Esophagus muscularis mucosa (tissue), 3 donors: ENCODE measurements at regions not wholly inside any gene's neighbourhood (a gene's known extent, or its start where the extent isn't known, plus 50 kb on each side); places are given as distances from the start of the nearest gene placed in this dataset.

ENCODE experiments used
- POLR2AphosphoS5 ChIP-seq, 2 donors: sonication (generic); formaldehyde crosslinking; IDR thresholded peaks; one replicate each; pipeline ENCODE4 v1.6.1; 2017; ENCODE audit warnings: antibody characterized with exemption in 2 of 2
- TF ChIP-seq, protein P1 (sequence below), 3 experiments: fragments of 200-600 bp in 2 of 3; fragments of 450-650 bp in 1 of 3; sonication (generic) in 2 of 3; IDR thresholded peaks; one replicate each; pipeline ENCODE4 v1.5.1; 2017 to 2019; ENCODE audit warnings: antibody characterized with exemption in 3 of 3, mild to moderate bottlenecking in 2 of 3, moderate library complexity in 1 of 3

- TF ChIP-seq, protein P1, sequence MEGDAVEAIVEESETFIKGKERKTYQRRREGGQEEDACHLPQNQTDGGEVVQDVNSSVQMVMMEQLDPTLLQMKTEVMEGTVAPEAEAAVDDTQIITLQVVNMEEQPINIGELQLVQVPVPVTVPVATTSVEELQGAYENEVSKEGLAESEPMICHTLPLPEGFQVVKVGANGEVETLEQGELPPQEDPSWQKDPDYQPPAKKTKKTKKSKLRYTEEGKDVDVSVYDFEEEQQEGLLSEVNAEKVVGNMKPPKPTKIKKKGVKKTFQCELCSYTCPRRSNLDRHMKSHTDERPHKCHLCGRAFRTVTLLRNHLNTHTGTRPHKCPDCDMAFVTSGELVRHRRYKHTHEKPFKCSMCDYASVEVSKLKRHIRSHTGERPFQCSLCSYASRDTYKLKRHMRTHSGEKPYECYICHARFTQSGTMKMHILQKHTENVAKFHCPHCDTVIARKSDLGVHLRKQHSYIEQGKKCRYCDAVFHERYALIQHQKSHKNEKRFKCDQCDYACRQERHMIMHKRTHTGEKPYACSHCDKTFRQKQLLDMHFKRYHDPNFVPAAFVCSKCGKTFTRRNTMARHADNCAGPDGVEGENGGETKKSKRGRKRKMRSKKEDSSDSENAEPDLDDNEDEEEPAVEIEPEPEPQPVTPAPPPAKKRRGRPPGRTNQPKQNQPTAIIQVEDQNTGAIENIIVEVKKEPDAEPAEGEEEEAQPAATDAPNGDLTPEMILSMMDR (IDR thresholded peaks at IDR 0.05), result no peak
- TF ChIP-seq POLR2AphosphoS5 (IDR thresholded peaks at IDR 0.05), result no peak
Observed at GRCh38 chr5:25944786-25945185, 1093.6 kb downstream of the CDH9 start.
